Vagina (tissue), 2 donors: ENCODE measurements at regions not wholly inside any gene's neighbourhood (a gene's known extent, or its start where the extent isn't known, plus 50 kb on each side); places are given as distances from the start of the nearest gene placed in this dataset.

Experiments used
- DNase-seq, 2 donors: peaks; one replicate each; pipeline ENCODE4 v3.0.0-alpha.2; 2017; ENCODE audit errors: extremely low spot score in 2 of 2
- H3K27ac ChIP-seq: fragments of 200-600 bp; sonication (generic); one replicate; pipeline ENCODE4 v1.5.1; 2019
- H3K27me3 ChIP-seq: fragments of 200-600 bp; sonication (generic); one replicate; pipeline ENCODE4 v1.5.1; 2019
- H3K36me3 ChIP-seq, 2 donors: fragments of 200-600 bp; sonication (generic); one replicate each; pipeline ENCODE4 v1.5.1; 2017 to 2019
- H3K4me1 ChIP-seq: fragments of 200-600 bp; sonication (generic); one replicate; pipeline ENCODE4 v1.5.1; 2019
- H3K4me3 ChIP-seq, 2 donors: fragments of 200-600 bp; sonication (generic); 1 replicate in 1 of 2; 2 replicates in 1 of 2; pipeline ENCODE4 v1.5.1; 2016 to 2019
- H3K9me3 ChIP-seq: fragments of 200-600 bp; sonication (generic); one replicate; pipeline ENCODE4 v1.5.1; 2019
- POLR2A ChIP-seq, 2 donors: fragments of 450-650 bp; IDR thresholded peaks; one replicate each; pipeline ENCODE4 v1.6.1; 2017; ENCODE audit warnings: antibody characterized with exemption in 2 of 2, mild to moderate bottlenecking in 2 of 2, moderate library complexity in 2 of 2
- POLR2AphosphoS5 ChIP-seq, 2 donors: sonication (generic); formaldehyde crosslinking; IDR thresholded peaks; one replicate each; pipeline ENCODE4 v1.9.0; 2017; ENCODE audit warnings: antibody characterized with exemption in 2 of 2, mild to moderate bottlenecking in 2 of 2, low read depth in 1 of 2; ENCODE audit not compliant: insufficient read depth in 1 of 2
- intact Hi-C: fragments of 100-400 bp; cut with DNase I; formaldehyde crosslinking; loops from one replicate; pipeline ENCODE4 v1.15.1; 2023
- TF ChIP-seq, protein P1 (sequence below), 3 experiments: fragments of 450-650 bp in 2 of 3; fragments of 200-600 bp in 1 of 3; sonication (generic) in 1 of 3; IDR thresholded peaks; one replicate each; pipeline ENCODE4 v1.5.1; 2017 to 2019; ENCODE audit warnings: antibody characterized with exemption in 3 of 3, mild to moderate bottlenecking in 2 of 3, moderate library complexity in 2 of 3

GRCh38 chr12:87270919-87271318, 758.3 kb downstream of the C12orf50 start:
- Histone ChIP-seq H3K9me3 (no peaks in the 10 kb centered on the region), H3K27me3 (no peaks in the 10 kb centered on the region), H3K27ac (no peak overlapping the region), H3K4me3 (no peak overlapping the region), H3K36me3 (no peaks in the 10 kb centered on the region), H3K4me1 (no peaks in the 10 kb centered on the region)
- DNase-seq, result no peak
- intact Hi-C loops, result no loop called here
- no peak for TF ChIP-seq POLR2AphosphoS5 (IDR thresholded peaks at IDR 0.05; ENCODE audit: insufficient read depth in 1 of 2, low read depth in 1 of 2)
- TF ChIP-seq POLR2A (IDR thresholded peaks at IDR 0.05), result no peak
- TF ChIP-seq, protein P1, sequence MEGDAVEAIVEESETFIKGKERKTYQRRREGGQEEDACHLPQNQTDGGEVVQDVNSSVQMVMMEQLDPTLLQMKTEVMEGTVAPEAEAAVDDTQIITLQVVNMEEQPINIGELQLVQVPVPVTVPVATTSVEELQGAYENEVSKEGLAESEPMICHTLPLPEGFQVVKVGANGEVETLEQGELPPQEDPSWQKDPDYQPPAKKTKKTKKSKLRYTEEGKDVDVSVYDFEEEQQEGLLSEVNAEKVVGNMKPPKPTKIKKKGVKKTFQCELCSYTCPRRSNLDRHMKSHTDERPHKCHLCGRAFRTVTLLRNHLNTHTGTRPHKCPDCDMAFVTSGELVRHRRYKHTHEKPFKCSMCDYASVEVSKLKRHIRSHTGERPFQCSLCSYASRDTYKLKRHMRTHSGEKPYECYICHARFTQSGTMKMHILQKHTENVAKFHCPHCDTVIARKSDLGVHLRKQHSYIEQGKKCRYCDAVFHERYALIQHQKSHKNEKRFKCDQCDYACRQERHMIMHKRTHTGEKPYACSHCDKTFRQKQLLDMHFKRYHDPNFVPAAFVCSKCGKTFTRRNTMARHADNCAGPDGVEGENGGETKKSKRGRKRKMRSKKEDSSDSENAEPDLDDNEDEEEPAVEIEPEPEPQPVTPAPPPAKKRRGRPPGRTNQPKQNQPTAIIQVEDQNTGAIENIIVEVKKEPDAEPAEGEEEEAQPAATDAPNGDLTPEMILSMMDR (IDR thresholded peaks at IDR 0.05), result no peak

DNA sequence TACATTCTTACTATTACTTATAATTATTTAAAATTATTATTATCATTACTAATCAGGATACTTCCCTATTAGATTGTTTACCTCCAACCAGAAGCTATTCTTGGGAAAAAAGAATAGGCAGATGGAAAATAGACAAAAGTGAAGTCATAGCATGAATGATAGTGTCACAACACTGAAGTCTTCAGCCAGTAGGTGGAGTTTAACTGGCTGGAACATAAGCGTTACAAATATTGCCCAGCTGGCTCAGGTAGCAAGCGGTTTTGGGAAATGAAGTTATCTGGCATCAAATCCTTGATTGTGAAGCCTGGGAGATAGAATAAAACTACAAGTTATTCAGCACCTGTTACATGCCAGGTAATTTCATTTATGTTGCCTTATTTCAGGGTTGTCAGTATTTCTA, 762.9 kb downstream of the C12orf50 start:
- Histone ChIP-seq H3K9me3 (no peaks in the 10 kb centered on the region), H3K4me1 (no peaks in the 10 kb centered on the region), H3K27me3 (no peaks in the 10 kb centered on the region), H3K4me3 (no peak overlapping the region), H3K27ac (no peak overlapping the region), H3K36me3 (no peaks in the 10 kb centered on the region)
- TF ChIP-seq, protein P1 (IDR thresholded peaks at IDR 0.05), result no peak
- TF ChIP-seq POLR2AphosphoS5 (IDR thresholded peaks at IDR 0.05; ENCODE audit: insufficient read depth in 1 of 2, low read depth in 1 of 2) (no peak), POLR2A (IDR thresholded peaks at IDR 0.05) (no peak)
- intact Hi-C loops, result no loop called here
- DNase-seq, result no peak

- H3K36me3 ChIP-seq, result no peaks in the 10 kb centered on the region
- TF ChIP-seq POLR2A (IDR thresholded peaks at IDR 0.05) (no peak), POLR2AphosphoS5 (IDR thresholded peaks at IDR 0.05; ENCODE audit: insufficient read depth in 1 of 2, low read depth in 1 of 2) (no peak)
- TF ChIP-seq, protein P1 (IDR thresholded peaks at IDR 0.05), result no peak
- no peak overlapping the region for H3K4me3 ChIP-seq
- no peaks in the 10 kb centered on the region for H3K27me3 ChIP-seq
- DNase-seq, result no peak
- H3K27ac ChIP-seq, result no peak overlapping the region
- H3K4me1 ChIP-seq, result no peaks in the 10 kb centered on the region
- no peaks in the 10 kb centered on the region for H3K9me3 ChIP-seq
- intact Hi-C loops, result no loop called here
Observed at GRCh38 chr12:87259391-87259790, 769.8 kb downstream of the C12orf50 start.

- Histone ChIP-seq H3K9me3 (no peaks in the 10 kb centered on the region), H3K36me3 (no peaks in the 10 kb centered on the region), H3K4me3 (no peak overlapping the region), H3K4me1 (no peaks in the 10 kb centered on the region), H3K27me3 (no peaks in the 10 kb centered on the region), H3K27ac (no peak overlapping the region)
- DNase-seq, result no peak
- TF ChIP-seq POLR2AphosphoS5 (IDR thresholded peaks at IDR 0.05; ENCODE audit: insufficient read depth in 1 of 2, low read depth in 1 of 2), result no peak
- TF ChIP-seq POLR2A (IDR thresholded peaks at IDR 0.05), result no peak
- TF ChIP-seq, protein P1 (IDR thresholded peaks at IDR 0.05), result no peak
- intact Hi-C loops, result no loop called here
Observed at GRCh38 chr12:87254381-87255030, 774.7 kb downstream of the C12orf50 start.

DNA sequence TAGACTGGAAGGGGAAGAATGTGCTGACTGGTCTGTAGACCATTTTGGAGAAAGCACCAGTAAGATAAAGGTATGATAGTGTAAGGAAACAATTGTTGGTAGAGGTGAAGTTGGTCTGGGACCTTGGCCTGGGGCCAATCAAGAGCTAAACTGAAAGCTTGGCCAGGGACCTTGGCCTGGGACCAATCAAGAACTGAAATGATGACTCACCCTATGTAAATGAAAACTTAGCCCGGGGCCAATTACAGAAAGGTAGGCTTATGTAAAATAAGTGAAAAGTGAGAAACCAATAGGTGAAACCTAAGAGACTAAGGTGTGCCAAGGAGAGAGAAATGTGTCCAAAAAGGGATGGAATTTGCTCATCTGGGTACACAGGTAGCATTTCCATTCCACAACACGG, 776.0 kb downstream of the C12orf50 start:
- Histone ChIP-seq H3K4me3 (no peak overlapping the region), H3K36me3 (no peaks in the 10 kb centered on the region), H3K27ac (no peak overlapping the region), H3K4me1 (no peaks in the 10 kb centered on the region), H3K27me3 (no peaks in the 10 kb centered on the region), H3K9me3 (no peaks in the 10 kb centered on the region)
- TF ChIP-seq POLR2A (IDR thresholded peaks at IDR 0.05) (no peak), POLR2AphosphoS5 (IDR thresholded peaks at IDR 0.05; ENCODE audit: insufficient read depth in 1 of 2, low read depth in 1 of 2) (no peak)
- TF ChIP-seq, protein P1 (IDR thresholded peaks at IDR 0.05), result no peak
- DNase-seq, result no peak
- intact Hi-C loops, result no loop called here
